BE2C (cell line): ENCODE measurements at regions not wholly inside any gene's neighbourhood (a gene's known extent, or its start where the extent isn't known, plus 50 kb on each side); places are given as distances from the start of the nearest gene placed in this dataset.

Source experiments
- DNase-seq: peaks from one replicate; pipeline ENCODE4 v3.0.0-alpha.2; 2020
- H3K27me3 ChIP-seq: fragments of 250-450 bp; sonication (Bioruptor Pico); 2 replicates; pipeline ENCODE4 v1.5.1; 2020; ENCODE audit warnings: mild to moderate bottlenecking
- H3K36me3 ChIP-seq: fragments of 250-450 bp; sonication (Bioruptor Pico); 2 replicates; pipeline ENCODE4 v1.5.1; 2020; ENCODE audit warnings: mild to moderate bottlenecking
- H3K4me1 ChIP-seq: fragments of 250-450 bp; sonication (Bioruptor Pico); 2 replicates; pipeline ENCODE4 v1.5.1; 2020
- H3K4me3 ChIP-seq: 2 replicates; pipeline ENCODE4 v1.5.1; 2011; ENCODE audit warnings: low read depth, low read length
- H3K9me3 ChIP-seq: fragments of 250-450 bp; sonication (Bioruptor Pico); 2 replicates; pipeline ENCODE4 v1.5.1; 2020
- CTCF ChIP-seq: IDR thresholded peaks from 2 replicates; pipeline ENCODE4 v1.5.1; 2012; ENCODE audit warnings: mild to moderate bottlenecking, low read depth, low read length

- Histone ChIP-seq H3K27me3 (peaks cover 32% of the 10 kb centered on the region), H3K4me1 (no peaks in the 10 kb centered on the region), H3K9me3 (no peaks in the 10 kb centered on the region), H3K36me3 (no peaks in the 10 kb centered on the region), H3K4me3 (no peak overlapping the region)
- no peak for TF ChIP-seq CTCF
- no peak for DNase-seq
Observed at GRCh38 chr13:111064661-111065060, 50.4 kb upstream of the ARHGEF7 start.

- Histone ChIP-seq H3K9me3 (no peaks in the 10 kb centered on the region), H3K4me1 (no peaks in the 10 kb centered on the region), H3K4me3 (no peak overlapping the region), H3K36me3 (no peaks in the 10 kb centered on the region), H3K27me3 (peaks cover 25% of the 10 kb centered on the region)
- DNase-seq = no peak
- no peak for TF ChIP-seq CTCF
Observed at GRCh38 chr13:111062966-111063365, 52.1 kb upstream of the ARHGEF7 start.

- Histone ChIP-seq H3K36me3 (no peaks in the 10 kb centered on the region), H3K9me3 (no peaks in the 10 kb centered on the region), H3K4me3 (no peak overlapping the region), H3K27me3 (peaks cover 21% of the 10 kb centered on the region), H3K4me1 (no peaks in the 10 kb centered on the region)
- TF ChIP-seq CTCF = no peak
- no peak for DNase-seq
Observed at GRCh38 chr13:111062305-111062704, 52.8 kb upstream of the ARHGEF7 start.

- Histone ChIP-seq H3K9me3 (no peaks in the 10 kb centered on the region), H3K27me3 (peaks cover 15% of the 10 kb centered on the region), H3K4me3 (no peak overlapping the region), H3K36me3 (no peaks in the 10 kb centered on the region), H3K4me1 (no peaks in the 10 kb centered on the region)
- TF ChIP-seq CTCF = no peak
- DNase-seq = no peak
Observed at GRCh38 chr13:111061358-111062045, 53.6 kb upstream of the ARHGEF7 start.

GRCh38 chr13:111060237-111060919 is 54.7 kb upstream of the ARHGEF7 start:
- H3K36me3 ChIP-seq = no peaks in the 10 kb centered on the region
- DNase-seq = no peak
- H3K4me1 ChIP-seq = no peaks in the 10 kb centered on the region
- H3K9me3 ChIP-seq = no peaks in the 10 kb centered on the region
- H3K27me3 ChIP-seq = peaks cover 3% of the 10 kb centered on the region
- H3K4me3 ChIP-seq = no peak overlapping the region
- TF ChIP-seq CTCF = no peak
